HG02798 (cell line): ENCODE measurements at regions not wholly inside any gene's neighbourhood (a gene's known extent, or its start where the extent isn't known, plus 50 kb on each side); places are given as distances from the start of the nearest gene placed in this dataset.

Experiments
- ATAC-seq: cut with Tn5 transposase; IDR thresholded peaks from one replicate; pipeline ENCODE4 v1.9.1; 2021; ENCODE audit warnings: mild to moderate bottlenecking; ENCODE audit not compliant: unreplicated experiment, poor library complexity

DNA sequence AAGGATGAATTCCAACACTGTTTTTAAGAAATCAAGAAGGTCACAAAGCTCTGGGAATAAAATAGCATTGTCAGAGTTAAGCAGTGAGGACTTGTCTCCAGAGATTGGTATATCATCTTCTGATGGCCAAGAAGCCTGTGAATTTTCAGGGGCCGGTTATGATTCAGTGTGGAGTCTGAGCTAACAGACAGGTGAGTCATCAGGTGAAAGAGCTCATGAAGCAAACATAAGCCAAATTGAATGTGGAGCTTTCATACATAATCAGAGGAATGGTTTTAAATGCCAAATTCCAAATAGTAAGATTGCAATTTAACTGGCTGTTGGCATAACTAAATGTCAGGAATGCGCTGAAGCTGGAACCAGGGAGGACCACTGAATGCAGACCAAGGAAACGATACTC lies 494.2 kb downstream of the MTRR start:
- ATAC-seq, result no peak

- ATAC-seq, result no peak
Observed at GRCh38 chr5:8366266-8366665, 497.3 kb downstream of the MTRR start.

DNA sequence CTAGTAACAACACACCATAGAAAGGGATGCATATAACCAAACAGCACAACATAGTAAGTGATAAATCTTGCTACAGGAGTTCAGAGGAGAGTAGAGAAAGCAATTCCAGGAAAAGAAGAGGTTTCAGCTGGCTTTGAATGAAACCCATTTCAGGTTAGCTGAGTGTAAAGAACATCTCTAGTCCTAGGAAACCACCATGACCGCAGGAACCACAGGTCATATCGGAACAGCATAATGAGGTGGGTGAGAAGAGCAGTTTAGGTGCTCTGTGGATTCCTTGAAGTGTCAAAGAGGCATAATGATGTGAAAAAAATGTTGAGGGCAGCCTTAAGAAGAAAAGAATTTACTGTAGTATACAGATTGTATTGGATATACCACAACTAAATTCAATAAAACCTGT lies 507.5 kb downstream of the MTRR start:
- no peak for ATAC-seq

GRCh38 chr5:8381972-8382371 lies 513.0 kb downstream of the MTRR start:
- ATAC-seq, result no peak

DNA sequence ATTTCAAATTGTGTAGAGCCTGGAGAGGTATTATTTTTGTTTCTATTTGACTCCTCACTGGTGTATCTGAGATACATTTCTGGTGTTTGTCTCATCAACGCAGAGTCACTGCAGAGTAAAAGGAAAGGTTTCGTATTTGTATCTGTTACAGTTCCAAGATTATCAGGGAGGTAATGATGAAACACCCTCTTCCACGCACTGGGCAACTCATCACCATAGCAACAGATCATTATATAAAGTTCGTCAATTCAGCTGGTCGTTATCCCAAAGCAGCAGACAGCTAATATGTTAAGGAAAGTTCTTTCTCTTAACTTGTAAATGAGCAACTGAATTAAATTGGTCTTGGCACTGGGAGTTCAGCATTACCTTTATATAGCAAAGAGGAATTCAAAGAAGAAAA lies 513.5 kb downstream of the MTRR start:
- ATAC-seq, result no peak

- ATAC-seq, result no peak
Observed at GRCh38 chr5:8383616-8384015, 514.7 kb downstream of the MTRR start.

GRCh38 chr5:8386719-8387288 lies 517.9 kb downstream of the MTRR start:
- ATAC-seq, result no peak

DNA sequence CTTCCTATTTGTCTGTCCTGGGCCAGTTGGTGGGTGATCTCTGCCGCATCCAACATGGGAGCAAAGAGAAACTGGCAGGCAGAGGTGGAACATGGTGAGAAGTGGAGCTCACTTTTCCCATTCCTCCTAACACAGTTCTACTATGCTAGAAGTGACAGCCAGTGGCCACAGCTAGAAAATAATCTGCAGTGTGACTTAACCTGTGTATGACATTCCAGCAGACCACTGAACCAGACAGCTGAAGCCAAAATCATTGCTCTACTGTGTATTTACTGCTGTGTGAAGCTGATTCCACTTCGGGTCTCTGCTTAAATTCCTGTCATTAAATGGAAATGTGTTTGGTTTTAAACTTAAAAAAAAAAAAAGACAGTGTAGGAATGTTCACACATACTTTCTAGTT lies 523.0 kb downstream of the MTRR start:
- no peak for ATAC-seq

DNA sequence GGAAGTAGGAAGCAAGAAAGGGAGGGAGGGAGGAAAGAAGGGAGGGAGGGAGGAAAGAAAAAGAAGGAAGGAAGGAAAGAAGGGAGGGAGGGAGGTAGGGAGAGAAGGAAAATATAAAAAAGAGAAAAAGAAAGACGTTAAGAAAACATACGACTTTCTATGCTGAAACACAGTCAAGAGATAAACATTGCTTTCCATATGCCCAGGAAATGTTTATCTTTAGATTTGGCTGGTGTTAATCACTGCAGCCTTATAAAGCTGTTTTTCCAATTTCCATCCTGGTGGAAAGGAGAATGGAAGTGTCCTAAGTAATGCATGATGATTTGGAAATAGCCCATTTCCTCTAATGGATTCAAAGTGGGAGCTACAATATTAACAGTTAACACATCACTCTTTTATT lies 524.3 kb downstream of the MTRR start:
- no peak for ATAC-seq

- no peak for ATAC-seq
Observed at GRCh38 chr5:8394965-8395364, 526.0 kb downstream of the MTRR start.

DNA sequence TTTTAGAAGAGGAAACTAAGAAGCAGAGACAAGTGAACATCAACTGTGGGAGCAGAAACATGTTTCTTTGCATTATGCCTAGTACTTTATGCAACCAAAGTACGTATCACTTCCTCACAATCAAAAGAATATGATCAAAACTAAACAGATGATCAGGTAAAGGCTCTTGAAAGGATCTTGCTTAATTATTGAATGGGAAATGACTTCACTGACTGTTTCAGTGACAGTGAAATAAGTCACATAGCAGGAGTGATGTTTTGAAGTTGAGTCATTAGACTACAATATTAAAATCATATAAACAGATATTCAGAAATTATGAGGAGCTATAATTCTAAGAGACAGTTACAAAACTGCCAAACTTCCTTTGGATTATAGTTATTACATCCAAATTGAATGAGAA lies 527.3 kb downstream of the MTRR start:
- no peak for ATAC-seq

DNA sequence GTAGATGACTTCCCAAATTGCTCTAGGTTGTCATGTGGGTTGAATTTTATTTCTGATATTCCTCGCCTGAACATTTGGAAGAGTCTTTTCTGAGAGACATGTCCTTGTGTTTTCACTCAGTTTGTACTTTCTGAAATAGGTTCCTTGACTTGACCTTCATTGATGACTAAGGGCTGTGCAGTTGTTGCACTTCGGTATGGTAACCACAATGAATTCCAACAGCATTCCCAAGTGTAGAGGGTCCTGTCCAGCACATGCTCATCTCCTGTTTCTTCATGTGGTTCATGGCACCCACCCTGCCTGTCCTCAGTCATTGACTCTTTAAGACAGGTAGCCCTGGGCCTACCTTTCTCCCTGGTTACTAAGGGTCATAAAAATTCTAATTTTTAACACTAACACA lies 527.8 kb downstream of the MTRR start:
- no peak for ATAC-seq

DNA sequence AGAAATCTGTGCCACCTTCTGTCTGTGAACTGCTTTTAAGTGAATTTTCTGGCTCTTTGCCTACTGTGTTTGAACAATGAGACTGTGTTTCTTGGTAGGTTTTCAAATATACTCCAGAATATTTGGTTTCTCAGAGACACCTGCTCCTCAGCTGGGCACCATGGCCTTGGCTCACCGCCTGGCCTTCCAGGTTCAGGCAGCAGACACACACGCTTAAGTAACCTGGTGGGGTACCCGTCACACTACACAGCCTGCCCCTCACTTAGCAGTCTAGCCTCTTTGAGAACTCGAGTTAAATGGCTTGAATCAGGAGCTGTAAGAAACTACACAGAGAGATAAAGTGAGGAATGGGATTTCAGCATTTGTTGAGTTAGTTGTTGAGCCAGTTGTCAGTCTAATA lies 530.5 kb downstream of the MTRR start:
- no peak for ATAC-seq

DNA sequence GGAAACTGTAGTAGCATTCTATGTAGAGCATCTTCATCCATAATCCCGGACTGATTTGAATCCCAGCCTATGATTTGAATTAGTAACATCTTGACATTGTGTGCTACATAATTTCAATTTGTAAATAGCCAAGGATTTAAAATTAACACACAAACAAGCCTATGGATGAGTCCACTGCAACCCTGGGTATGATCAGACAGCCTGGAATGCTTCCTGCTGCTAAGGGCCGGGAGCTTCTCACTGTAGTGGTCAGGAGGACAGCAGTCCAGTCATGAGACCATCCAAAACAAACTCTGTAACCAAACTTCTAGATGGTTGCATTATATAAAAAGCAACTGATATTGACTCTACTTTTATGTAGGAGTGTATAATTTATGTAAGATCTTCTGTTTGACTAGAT lies 539.3 kb downstream of the MTRR start:
- ATAC-seq, result no peak

- ATAC-seq, result no peak
Observed at GRCh38 chr5:8410618-8411017, 541.7 kb downstream of the MTRR start.

- ATAC-seq, result no peak
Observed at GRCh38 chr5:8413975-8414374, 545.0 kb downstream of the MTRR start.

DNA sequence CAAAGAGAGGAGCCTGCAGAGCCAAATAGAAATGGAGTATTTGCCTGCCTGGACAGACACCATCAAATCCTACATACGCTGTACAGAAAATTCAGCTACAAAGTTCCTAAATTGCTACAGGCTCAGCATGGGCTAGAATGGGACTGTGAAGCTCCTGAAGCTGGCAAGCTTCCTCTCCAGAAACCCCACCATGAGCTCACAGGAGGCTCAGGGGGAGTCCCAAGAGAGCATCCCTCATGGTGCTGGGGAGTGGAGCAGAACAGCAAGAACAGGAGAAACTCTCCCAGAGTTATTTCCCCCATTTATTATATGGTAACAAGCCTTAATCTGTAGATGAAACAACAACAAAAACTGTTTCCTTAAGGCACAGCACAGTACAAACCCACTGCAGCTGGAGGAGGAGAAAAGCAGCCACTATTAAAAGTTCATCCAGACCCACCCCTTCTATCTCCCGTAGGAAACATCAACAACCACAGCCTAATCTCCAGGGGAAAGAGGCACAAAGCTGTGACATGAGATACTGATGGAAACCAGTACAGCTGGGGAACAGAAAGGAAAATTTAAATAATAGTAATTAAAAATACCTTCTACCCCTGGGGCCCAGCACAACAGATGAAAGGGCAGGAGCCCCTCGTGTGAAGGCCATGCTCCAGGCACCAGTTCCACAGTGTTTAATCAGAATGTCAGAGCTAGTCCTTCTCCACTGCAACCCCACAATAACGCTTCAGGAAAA lies 548.5 kb downstream of the MTRR start:
- ATAC-seq, result no peak

DNA sequence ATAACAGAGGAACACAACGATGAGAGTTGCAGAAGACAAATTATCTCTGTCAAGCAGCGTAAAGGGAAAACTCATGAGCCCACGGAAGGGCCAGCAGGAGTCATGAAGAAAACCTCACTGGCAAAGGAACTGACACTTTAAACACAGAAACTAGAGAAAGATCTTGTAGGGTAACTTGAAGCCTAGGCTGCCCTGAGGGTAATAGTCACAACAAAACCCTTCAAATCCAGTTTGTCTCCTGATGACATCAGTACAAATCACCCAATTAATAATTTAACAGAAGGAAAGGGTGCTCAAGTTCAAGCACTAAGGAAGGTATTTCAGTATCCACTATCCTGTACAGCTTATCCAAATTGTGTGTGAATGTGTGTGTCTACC lies 549.1 kb downstream of the MTRR start:
- ATAC-seq, result no peak

DNA sequence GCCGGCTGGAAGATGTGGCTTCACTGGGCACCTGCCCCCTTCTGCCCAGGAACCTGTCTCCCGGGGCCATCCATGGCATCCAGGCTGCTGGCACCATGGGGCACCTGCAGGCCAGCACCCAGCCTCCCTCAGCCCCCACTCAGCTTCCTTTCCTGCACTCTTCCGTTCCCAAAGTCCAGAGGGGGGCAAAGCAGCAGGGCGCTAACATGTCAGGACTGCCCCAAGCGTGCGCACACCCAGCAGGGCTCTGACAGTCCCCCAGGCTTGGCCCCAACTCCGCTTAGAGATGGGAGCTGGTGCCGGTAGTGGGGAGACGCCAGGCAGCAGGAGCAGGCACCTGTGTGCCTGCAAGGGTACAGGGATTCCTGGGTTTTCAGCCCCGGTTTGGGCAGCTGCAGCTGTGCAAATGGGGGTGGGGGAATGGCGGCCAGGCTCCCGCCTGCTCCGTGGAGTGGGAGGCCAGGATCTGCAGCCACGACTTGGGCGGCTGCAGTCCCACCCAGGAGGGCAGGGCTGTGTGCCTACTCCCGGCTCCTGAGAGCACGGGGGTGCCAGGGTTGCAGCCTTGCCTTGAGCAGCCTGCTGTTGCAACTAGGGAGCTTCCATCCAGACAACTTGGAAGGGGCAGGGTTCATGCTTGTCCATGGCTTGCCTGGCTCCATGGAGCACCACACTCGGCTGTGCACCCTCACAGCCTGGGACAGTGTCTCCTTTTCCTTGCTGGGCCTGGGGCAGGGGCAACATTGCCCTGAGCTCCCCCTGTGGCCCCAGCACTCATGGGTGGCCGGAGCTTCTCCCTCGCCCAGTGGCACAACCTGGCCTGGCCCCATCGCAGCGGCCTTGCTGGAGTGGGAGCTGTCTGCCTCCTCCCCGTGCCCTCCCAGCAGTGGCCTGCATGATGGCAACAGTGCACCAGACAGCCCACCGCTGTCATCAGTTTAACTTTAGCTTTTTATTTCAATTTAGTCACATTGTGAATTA lies 561.1 kb downstream of the MTRR start:
- ATAC-seq, result no peak

DNA sequence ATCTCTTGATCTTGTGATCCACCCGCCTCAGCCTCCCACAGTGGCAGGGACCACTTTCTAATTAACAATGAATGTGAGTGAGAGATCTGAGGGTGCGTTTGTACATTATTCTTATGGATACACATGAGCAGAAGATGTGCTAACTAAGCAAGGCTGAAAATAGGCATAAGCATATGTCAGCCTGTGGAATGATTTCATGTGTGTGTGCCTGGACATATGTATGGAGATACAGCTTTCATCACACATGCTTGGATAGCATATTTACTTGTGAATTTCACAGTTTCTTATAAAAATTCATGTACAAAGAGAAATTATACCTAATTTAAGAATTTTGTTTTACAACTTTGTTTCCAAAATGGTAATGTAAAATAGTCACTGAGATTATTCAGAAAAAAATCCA lies 565.6 kb downstream of the MTRR start:
- no peak for ATAC-seq

DNA sequence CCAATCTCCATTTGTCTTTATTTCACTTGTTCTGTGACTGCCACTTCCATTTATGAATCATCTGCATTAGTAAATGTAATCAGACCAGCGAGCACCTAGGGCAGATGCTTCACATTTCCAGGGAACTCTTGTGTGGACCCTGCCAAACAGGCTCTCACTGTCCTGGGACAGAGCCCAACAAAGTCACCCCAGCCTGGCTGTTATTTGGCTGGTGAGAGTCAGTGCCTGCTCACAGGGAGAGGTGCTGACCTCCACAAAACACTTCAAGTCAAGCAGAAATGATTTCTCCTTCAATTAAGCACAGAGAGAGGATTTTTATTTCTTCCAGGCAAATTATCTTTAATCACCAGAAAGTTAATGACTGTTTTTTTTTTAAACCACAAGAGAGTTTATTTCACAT lies 568.0 kb downstream of the MTRR start:
- no peak for ATAC-seq
